H1 (cell line): ENCODE measurements at regions not wholly inside any gene's neighbourhood (a gene's known extent, or its start where the extent isn't known, plus 50 kb on each side); places are given as distances from the start of the nearest gene placed in this dataset.
"Not testable (repeated sequence)": the region's sequence is repeated elsewhere in the genome, so short reads cannot be mapped to it uniquely, and the experiment has no call there.

Experiments used
- CTCF ChIA-PET: fragments of 300-600 bp; sonication (Branson Sonifier 250); formaldehyde crosslinking; loops from one replicate; lab custom pipeline; 2021; ENCODE audit not compliant: partially characterized antibody; lab: Charles Lee
- POLR2A ChIA-PET: fragments of 300-600 bp; sonication (Branson Sonifier 250); formaldehyde crosslinking; loops from one replicate; lab custom pipeline; 2021; ENCODE audit warnings: inconsistent platforms; ENCODE audit not compliant: partially characterized antibody; lab: Charles Lee
- DNase-seq, 2 experiments: peaks; one replicate each; pipeline versions ENCODE4 v3.0.0 to v3.0.0-alpha.2; 2010 to 2022; ENCODE audit warnings: low spot score in 2 of 2, low read depth in 1 of 2, mixed read lengths in 1 of 2
- FAIRE-seq: peaks from 2 replicates; lab custom pipeline; 2011; peaks lifted over from hg19 to GRCh38; lab: Jason Lieb, UNC
- H2AFZ ChIP-seq: 2 replicates; pipeline ENCODE4 v1.8.1; 2012; ENCODE audit warnings: low read length, inconsistent platforms
- H2AK5ac ChIP-seq: 2 replicates; pipeline ENCODE4 v1.6.1; 2013; ENCODE audit warnings: low read depth, low read length
- H2BK120ac ChIP-seq: replicated peaks from 2 replicates; pipeline ENCODE3; 2013; ENCODE audit warnings: low read depth, low read length, inconsistent platforms
- H2BK12ac ChIP-seq: 2 replicates; pipeline ENCODE4 v1.6.1; 2013; ENCODE audit warnings: low read depth, low read length
- H2BK15ac ChIP-seq: 2 replicates; pipeline ENCODE4 v1.6.1; 2013; ENCODE audit warnings: low read length
- H2BK20ac ChIP-seq: 2 replicates; pipeline ENCODE4 v1.6.1; 2013; ENCODE audit warnings: low read length
- H2BK5ac ChIP-seq: 2 replicates; pipeline ENCODE4 v1.6.1; 2013; ENCODE audit warnings: low read depth, low read length
- H3K14ac ChIP-seq: 2 replicates; pipeline ENCODE4 v1.6.1; 2013; ENCODE audit warnings: inconsistent platforms; ENCODE audit not compliant: insufficient read length
- H3K18ac ChIP-seq: 2 replicates; pipeline ENCODE4 v1.6.1; 2013; ENCODE audit warnings: low read length; ENCODE audit errors: extremely low read depth
- H3K23ac ChIP-seq: 2 replicates; pipeline ENCODE4 v1.6.1; 2013; ENCODE audit warnings: inconsistent platforms; ENCODE audit not compliant: insufficient read length
- H3K23me2 ChIP-seq: 2 replicates; pipeline ENCODE4 v1.6.1; 2013; ENCODE audit warnings: low read depth, low read length
- H3K27ac ChIP-seq: 2 replicates; pipeline ENCODE4 v1.6.1; 2011; ENCODE audit warnings: low read depth, low read length, inconsistent platforms
- H3K27me3 ChIP-seq, 4 experiments: replicated peaks in 1 of 4; 1 replicate in 1 of 4; 2 replicates in 3 of 4; pipeline versions ENCODE4 v1.6.1 to v1.8.1; 2011 to 2013; ENCODE audit warnings: low read length in 3 of 4, mild to moderate bottlenecking in 3 of 4, inconsistent platforms in 2 of 4, mixed read lengths in 2 of 4, moderate library complexity in 1 of 4; ENCODE audit not compliant: control insufficient read depth in 3 of 4, insufficient read depth in 3 of 4; ENCODE audit errors: extremely low read depth in 1 of 4
- H3K36me3 ChIP-seq, 4 experiments: 2 replicates each; pipeline versions ENCODE4 v1.6.1 to v1.8.1; 2011 to 2013; ENCODE audit warnings: mild to moderate bottlenecking in 4 of 4, low read length in 3 of 4, moderate library complexity in 2 of 4, control low read depth in 1 of 4, inconsistent platforms in 1 of 4; ENCODE audit not compliant: insufficient read depth in 4 of 4, control insufficient read depth in 2 of 4
- H3K4ac ChIP-seq: replicated peaks from 2 replicates; pipeline ENCODE3; 2013; ENCODE audit warnings: low read length, low read depth, mixed read lengths, inconsistent platforms; ENCODE audit not compliant: insufficient read length
- H3K4me1 ChIP-seq, 4 experiments: replicated peaks in 1 of 4; 1 replicate in 1 of 4; 2 replicates in 3 of 4; pipeline versions ENCODE4 v1.6.1 to v1.8.1; 2011 to 2013; ENCODE audit warnings: low read length in 3 of 4, inconsistent platforms in 2 of 4, mixed read lengths in 1 of 4; ENCODE audit not compliant: insufficient read depth in 4 of 4, control insufficient read depth in 3 of 4
- H3K4me2 ChIP-seq, 2 experiments: 2 replicates each; pipeline versions ENCODE4 v1.6.1 to v1.8.1; 2011 to 2013; ENCODE audit warnings: low read depth in 2 of 2, low read length in 2 of 2, control low read depth in 1 of 2, inconsistent platforms in 1 of 2, mild to moderate bottlenecking in 1 of 2; ENCODE audit not compliant: insufficient read depth in 1 of 2
- H3K4me3 ChIP-seq, 4 experiments: fragments of 200-600, 300-600 bp in 1 of 4; sonication (generic), shearing (Covaris generic), sonication (Bioruptor Twin) in 1 of 4; 2 replicates each; pipeline versions ENCODE4 v1.5.1 to v1.8.1; 2011 to 2016; ENCODE audit warnings: low read length in 4 of 4, low read depth in 3 of 4, control low read depth in 2 of 4, inconsistent platforms in 2 of 4, mild to moderate bottlenecking in 2 of 4, mixed read lengths in 1 of 4, moderate library complexity in 1 of 4; ENCODE audit not compliant: insufficient read depth in 2 of 4; ENCODE audit errors: extremely low read depth in 1 of 4
- H3K56ac ChIP-seq: replicated peaks from 2 replicates; pipeline ENCODE3; 2013; ENCODE audit warnings: low read depth, mild to moderate bottlenecking, mixed read lengths, low read length, inconsistent platforms; ENCODE audit not compliant: insufficient read length
- H3K79me1 ChIP-seq: 2 replicates; pipeline ENCODE4 v1.6.1; 2013; ENCODE audit warnings: low read depth, low read length, control low read depth
- H3K79me2 ChIP-seq, 2 experiments: 2 replicates each; pipeline versions ENCODE4 v1.6.1 to v1.8.1; 2012 to 2013; ENCODE audit warnings: low read length in 2 of 2, mild to moderate bottlenecking in 2 of 2, inconsistent platforms in 1 of 2; ENCODE audit not compliant: insufficient read depth in 2 of 2, control insufficient read depth in 1 of 2
- H3K9ac ChIP-seq, 4 experiments: replicated peaks in 1 of 4; 1 replicate in 1 of 4; 2 replicates in 3 of 4; pipeline versions ENCODE4 v1.6.1 to v1.8.1; 2011 to 2013; ENCODE audit warnings: low read depth in 3 of 4, low read length in 3 of 4, control low read depth in 2 of 4, mild to moderate bottlenecking in 2 of 4, moderate library complexity in 2 of 4, inconsistent platforms in 1 of 4; ENCODE audit errors: extremely low read depth in 1 of 4
- H3K9me3 ChIP-seq, 2 experiments: 2 replicates each; pipeline versions ENCODE4 v1.6.1 to v1.8.1; 2012 to 2013; ENCODE audit warnings: mild to moderate bottlenecking in 2 of 2, moderate library complexity in 2 of 2, control low read depth in 1 of 2, inconsistent platforms in 1 of 2, low read depth in 1 of 2, low read length in 1 of 2, mixed read lengths in 1 of 2; ENCODE audit not compliant: insufficient read depth in 2 of 2
- H4K20me1 ChIP-seq, 2 experiments: replicated peaks in 1 of 2; 2 replicates each; pipeline versions ENCODE3 to v1.8.1; 2011 to 2013; ENCODE audit warnings: inconsistent platforms in 2 of 2, low read length in 2 of 2, mild to moderate bottlenecking in 1 of 2; ENCODE audit not compliant: insufficient read depth in 2 of 2, control insufficient read depth in 1 of 2
- H4K5ac ChIP-seq: 2 replicates; pipeline ENCODE4 v1.6.1; 2013; ENCODE audit warnings: low read length, low read depth, mixed read lengths, inconsistent platforms; ENCODE audit not compliant: insufficient read length
- H4K8ac ChIP-seq: 2 replicates; pipeline ENCODE4 v1.8.0; 2013; ENCODE audit warnings: mild to moderate bottlenecking, moderate library complexity, low read length, inconsistent platforms; ENCODE audit not compliant: insufficient read depth; ENCODE audit errors: extremely low read depth
- H4K91ac ChIP-seq: replicated peaks from 2 replicates; pipeline ENCODE3; 2013; ENCODE audit warnings: low read length, mixed read lengths, inconsistent platforms; ENCODE audit not compliant: insufficient read length
- WGBS, 2 experiments: shearing (Covaris generic) in 1 of 2; methylation state at CpG; one replicate each; pipeline versions ENCODE4 v1.1.6 to v1.1.7; 2013 to 2015; ENCODE audit warnings: low lambda C conversion rate in 2 of 2, mixed read lengths in 2 of 2, inconsistent platforms in 1 of 2, low coverage in 1 of 2, missing lambda C conversion rate in 1 of 2; ENCODE audit not compliant: insufficient replicate concordance in 2 of 2, insufficient coverage in 1 of 2, insufficient read length in 1 of 2; ENCODE audit errors: extremely low coverage in 1 of 2, missing lambda C conversion rate in 1 of 2; 5-methylcytosine and 5-hydroxymethylcytosine counted together

DNA sequence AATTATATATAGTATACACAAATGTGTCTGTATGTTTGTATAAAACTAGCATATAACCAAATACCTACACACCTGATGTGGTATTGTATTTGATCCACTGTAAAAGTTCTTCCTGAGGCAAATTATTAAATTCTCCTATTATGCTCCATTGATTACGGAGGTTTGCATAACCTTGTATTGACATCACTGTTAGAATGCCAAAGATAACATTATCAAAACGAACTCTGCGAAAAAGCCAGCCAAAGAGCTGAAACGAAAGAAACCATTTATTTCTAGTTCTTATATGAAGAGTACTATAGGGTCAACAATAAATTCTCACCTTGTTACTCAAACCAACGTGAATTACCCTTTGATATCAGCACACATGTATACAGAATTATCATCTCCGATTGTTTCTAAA, 65.6 kb upstream of the DPY19L1 start:
- H2BK5ac ChIP-seq, H3K23ac ChIP-seq, H2BK12ac ChIP-seq, FAIRE-seq, H4K8ac ChIP-seq, H3K4me1 ChIP-seq, H3K79me1 ChIP-seq, H2AFZ ChIP-seq, H3K9ac ChIP-seq, H3K9me3 ChIP-seq, H3K4ac ChIP-seq, H3K14ac ChIP-seq, H3K27me3 ChIP-seq, H3K18ac ChIP-seq, H3K56ac ChIP-seq, H3K27ac ChIP-seq, H2AK5ac ChIP-seq, H2BK15ac ChIP-seq, POLR2A ChIA-PET, H2BK20ac ChIP-seq, DNase-seq, H4K20me1 ChIP-seq, H4K91ac ChIP-seq, H3K36me3 ChIP-seq, CTCF ChIA-PET, H4K5ac ChIP-seq, H3K79me2 ChIP-seq, H3K4me2 ChIP-seq, H3K23me2 ChIP-seq, H3K4me3 ChIP-seq, H2BK120ac ChIP-seq: not testable (repeated sequence)
- WGBS, 2 experiments, result 90% methylated on average over 6 of the region's 6 CpGs; no CpG with 5 or more reads in 1 of the 2 experiments

DNA sequence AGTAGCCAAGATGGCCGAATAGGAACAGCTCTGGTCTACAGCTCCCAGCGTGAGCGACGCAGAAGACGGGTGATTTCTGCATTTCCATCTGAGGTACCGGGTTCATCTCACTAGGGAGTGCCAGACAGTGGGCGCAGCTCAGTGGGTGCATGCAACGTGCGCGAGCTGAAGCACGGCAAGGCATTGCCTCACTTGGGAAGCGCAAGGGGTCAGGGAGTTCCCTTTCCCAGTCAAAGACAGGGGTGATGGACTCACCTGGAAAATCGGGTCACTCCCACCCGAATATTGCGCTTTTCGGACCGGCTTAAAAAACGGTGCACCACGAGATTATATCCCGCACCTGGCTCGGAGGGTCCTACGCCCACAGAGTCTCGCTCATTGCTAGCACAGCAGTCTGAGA, 55.7 kb upstream of the DPY19L1 start:
- H3K23ac ChIP-seq, H2BK12ac ChIP-seq, H4K8ac ChIP-seq, H2BK15ac ChIP-seq, CTCF ChIA-PET, H2BK20ac ChIP-seq, H3K9ac ChIP-seq, H3K27ac ChIP-seq, FAIRE-seq, H3K9me3 ChIP-seq, H2BK5ac ChIP-seq, H4K20me1 ChIP-seq, H4K91ac ChIP-seq, POLR2A ChIA-PET, H4K5ac ChIP-seq, H3K18ac ChIP-seq, H3K79me1 ChIP-seq, H3K23me2 ChIP-seq, H3K56ac ChIP-seq, H3K27me3 ChIP-seq, H3K4me1 ChIP-seq, H3K14ac ChIP-seq, H2BK120ac ChIP-seq, H3K79me2 ChIP-seq, H3K4me3 ChIP-seq, H3K4ac ChIP-seq, H2AFZ ChIP-seq, H3K36me3 ChIP-seq, H2AK5ac ChIP-seq: not testable (repeated sequence)
- WGBS, 2 experiments, result 88% methylated on average over 22 of the region's 23 CpGs; no CpG with 5 or more reads in 1 of the 2 experiments
- DNase-seq, result peak in 1 of 2 experiments; percentile 52
- H3K4me2 ChIP-seq, result peak overlapping the region; percentile 13 to 47; a peak in 2 of 4 replicates
